Gastrocnemius medialis (tissue), 4 donors: ENCODE measurements at regions not wholly inside any gene's neighbourhood (a gene's known extent, or its start where the extent isn't known, plus 50 kb on each side); places are given as distances from the start of the nearest gene placed in this dataset.

Source experiments
- POLR2A ChIP-seq, 2 donors: fragments of 450-650 bp; IDR thresholded peaks; one replicate each; pipeline ENCODE4 v1.6.1; 2017; ENCODE audit warnings: antibody characterized with exemption in 2 of 2, mild to moderate bottlenecking in 2 of 2, moderate library complexity in 2 of 2
- TF ChIP-seq, protein P1 (sequence below), 5 experiments: fragments of 450-650 bp in 3 of 5; fragments of 200-600 bp in 2 of 5; sonication (generic) in 2 of 5; IDR thresholded peaks in 4 of 5; conservative IDR thresholded peaks in 1 of 5; 1 replicate in 4 of 5; 2 replicates in 1 of 5; pipeline ENCODE4 v1.5.1; 2016 to 2019; ENCODE audit warnings: antibody characterized with exemption in 5 of 5, mild to moderate bottlenecking in 3 of 5, moderate library complexity in 3 of 5

DNA sequence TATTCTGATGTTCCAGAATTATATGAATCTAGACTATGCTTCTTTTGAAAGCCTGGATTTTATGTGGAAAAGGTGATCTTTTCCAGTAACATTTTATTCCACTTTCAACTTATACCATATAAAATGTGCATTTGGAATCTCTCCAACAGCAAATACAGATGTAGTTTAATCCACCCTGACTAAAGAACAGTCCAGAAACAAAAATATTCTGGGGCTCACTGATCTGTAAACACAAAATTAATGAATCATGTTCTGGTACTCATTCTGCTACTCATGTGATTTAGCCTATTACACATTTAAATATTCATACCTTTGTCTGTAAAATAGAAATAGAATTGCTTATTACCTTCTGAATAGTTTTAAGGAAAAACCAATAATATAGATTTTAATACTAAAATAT is 125.8 kb downstream of the ARRDC3 start:
- TF ChIP-seq, protein P1, sequence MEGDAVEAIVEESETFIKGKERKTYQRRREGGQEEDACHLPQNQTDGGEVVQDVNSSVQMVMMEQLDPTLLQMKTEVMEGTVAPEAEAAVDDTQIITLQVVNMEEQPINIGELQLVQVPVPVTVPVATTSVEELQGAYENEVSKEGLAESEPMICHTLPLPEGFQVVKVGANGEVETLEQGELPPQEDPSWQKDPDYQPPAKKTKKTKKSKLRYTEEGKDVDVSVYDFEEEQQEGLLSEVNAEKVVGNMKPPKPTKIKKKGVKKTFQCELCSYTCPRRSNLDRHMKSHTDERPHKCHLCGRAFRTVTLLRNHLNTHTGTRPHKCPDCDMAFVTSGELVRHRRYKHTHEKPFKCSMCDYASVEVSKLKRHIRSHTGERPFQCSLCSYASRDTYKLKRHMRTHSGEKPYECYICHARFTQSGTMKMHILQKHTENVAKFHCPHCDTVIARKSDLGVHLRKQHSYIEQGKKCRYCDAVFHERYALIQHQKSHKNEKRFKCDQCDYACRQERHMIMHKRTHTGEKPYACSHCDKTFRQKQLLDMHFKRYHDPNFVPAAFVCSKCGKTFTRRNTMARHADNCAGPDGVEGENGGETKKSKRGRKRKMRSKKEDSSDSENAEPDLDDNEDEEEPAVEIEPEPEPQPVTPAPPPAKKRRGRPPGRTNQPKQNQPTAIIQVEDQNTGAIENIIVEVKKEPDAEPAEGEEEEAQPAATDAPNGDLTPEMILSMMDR (IDR thresholded peaks at IDR 0.05 in 4 of 5, conservative IDR thresholded peaks at IDR 0.05 in 1 of 5) = no peak
- no peak for TF ChIP-seq POLR2A (IDR thresholded peaks at IDR 0.05)
